GM18508 (cell line): ENCODE measurements at regions not wholly inside any gene's neighbourhood (a gene's known extent, or its start where the extent isn't known, plus 50 kb on each side); places are given as distances from the start of the nearest gene placed in this dataset.
A peak's percentile ranks its signal among the peaks of the same experiment; 100 is the strongest.
"Not testable (repeated sequence)": the region's sequence is repeated elsewhere in the genome, so short reads cannot be mapped to it uniquely, and the experiment has no call there.

Experiments
- ATAC-seq: cut with Tn5 transposase; IDR thresholded peaks from one replicate; pipeline ENCODE4 v1.9.1; 2021; ENCODE audit warnings: moderate number of reproducible peaks; ENCODE audit not compliant: insufficient read depth, unreplicated experiment

DNA sequence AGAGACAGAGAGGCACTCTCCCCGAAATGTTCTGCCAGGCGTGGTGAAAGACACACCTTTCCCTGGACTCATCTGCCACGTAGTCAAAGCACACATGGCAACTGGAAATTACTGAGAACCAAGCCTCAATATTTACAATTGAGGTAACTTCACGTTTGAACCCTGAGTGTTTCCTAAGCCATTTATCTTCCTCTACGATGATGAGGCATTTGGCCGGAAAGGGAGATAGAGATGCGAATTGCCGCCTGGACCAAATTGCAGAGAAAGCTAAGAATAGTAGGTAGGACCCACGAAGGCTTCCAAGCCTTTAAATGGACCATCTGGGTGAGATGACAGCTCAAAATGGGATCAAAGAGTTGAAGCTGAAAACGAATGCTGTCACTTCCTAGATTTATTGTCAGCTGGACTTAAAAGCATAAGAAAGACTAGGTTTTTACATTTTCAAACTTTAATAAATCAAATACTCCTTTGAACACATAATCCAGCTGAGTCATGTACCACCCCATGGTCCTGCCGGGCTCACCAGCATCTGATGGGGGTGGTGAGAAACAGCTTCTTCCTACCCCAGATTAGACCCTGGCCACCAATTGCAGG lies 135.6 kb upstream of the LYZL2 start:
- ATAC-seq: no peak

DNA sequence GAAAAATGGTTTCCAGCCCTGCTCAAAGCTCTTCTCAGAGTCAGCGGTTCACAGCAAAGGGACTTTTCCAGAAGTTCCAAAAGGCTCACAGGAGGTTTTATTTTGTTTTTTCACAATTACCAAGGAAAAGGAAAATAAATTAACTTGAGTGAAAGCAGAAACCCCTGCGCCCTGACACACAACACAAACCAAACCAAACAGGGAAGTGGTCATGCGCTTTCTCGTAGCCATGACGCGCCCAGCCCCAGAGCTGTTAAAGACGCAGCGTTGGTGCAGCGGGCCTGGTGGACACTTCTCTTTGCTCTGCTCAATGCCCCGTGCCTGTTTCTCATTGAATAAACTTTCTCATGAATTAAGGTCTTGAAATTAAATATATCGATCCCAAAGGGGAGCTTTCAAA lies 134.4 kb upstream of the LYZL2 start:
- ATAC-seq: no peak

DNA sequence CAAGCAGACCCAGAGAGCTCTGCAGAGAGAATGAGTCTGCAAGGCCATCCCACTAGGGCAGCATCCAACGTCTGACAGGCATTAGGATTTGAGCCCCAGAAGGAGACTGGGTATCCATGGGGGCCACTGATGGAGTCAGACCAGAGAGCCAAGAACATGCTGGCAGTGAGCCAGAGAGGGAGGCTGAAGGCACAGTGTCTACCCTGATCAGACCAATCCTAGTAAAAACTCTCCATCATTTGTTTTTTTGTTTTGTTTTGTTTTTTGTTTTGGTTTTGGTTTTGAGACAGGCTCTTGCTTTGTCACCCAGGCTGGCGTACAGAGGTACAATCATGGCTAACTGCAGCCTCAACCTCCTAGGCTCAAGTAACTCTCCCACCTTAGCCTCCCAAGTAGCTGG lies 133.1 kb upstream of the LYZL2 start:
- no peak for ATAC-seq

DNA sequence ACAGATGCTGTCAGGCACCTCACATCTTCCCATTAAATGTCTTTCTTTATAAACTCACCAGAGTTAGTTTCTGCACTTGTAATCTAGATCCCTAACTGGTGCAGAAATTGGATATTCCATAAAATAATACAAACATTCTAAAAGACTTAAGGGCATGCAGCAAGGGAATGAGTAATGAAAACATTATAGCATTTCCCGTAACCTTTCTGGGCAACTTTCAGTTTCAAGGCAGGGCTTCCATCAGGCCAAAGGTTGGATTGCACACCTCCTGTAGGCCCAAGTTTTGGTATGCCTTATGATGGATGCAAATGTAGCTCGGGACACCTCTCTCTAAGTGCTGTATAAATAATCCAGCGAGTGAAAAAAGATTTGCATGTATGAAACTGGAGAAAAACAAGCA lies 129.9 kb upstream of the LYZL2 start:
- no peak for ATAC-seq

DNA sequence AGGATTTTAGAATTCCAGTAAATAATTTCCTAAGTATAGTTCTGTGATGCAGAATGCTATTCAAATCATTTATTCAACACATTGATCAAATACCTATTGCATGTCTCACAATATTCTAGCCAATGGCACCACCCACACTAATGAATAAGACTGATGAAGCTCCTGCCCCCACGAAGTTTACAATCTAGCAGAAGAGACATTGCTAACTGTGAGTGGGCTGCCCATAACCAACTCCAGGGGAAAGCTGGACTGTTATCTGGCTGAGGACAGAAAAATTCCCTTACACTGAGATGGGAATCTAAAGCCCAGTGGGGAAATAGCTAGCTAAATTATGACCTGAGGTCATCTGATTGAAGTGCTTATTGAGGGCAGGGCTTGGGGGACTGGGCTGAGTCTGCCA lies 128.8 kb upstream of the LYZL2 start:
- no peak for ATAC-seq

DNA sequence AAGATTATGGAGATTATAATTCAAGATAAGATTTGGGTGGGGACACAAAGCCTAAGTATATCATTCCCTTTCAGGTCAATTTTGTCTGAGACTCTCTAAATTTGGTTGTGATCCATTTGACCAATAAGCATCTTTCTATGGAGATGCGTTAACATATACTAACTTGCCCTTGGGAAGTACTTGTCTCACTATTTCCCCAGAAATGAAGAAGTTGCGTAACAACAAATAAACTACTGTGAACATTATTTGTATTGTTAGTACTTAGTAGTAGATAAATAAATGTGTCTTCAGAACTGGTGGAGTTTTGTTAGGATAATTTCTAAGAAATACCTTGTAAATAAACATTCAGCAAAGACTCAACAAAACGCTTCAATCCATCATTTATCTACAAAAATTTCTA lies 127.3 kb upstream of the LYZL2 start:
- ATAC-seq: no peak

DNA sequence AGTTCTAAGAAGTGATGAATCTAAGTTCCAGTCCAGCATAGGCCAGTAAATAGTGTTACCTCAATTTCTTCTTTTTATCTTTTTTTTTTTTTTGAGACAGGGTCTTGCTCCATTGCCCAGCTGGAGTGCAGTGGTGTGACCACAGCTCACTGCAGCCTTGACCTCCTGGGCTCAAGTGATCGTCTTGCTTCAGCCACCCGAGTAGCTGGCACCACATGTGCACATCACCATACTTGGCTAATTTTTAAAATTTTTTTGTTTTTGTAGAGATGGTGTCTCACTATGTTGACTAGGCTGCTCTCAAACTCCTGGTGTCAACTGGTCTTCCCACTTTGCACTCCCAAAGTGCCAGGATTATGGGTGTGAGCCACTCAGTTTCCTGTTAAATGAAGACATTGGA lies 126.6 kb upstream of the LYZL2 start:
- no peak for ATAC-seq

DNA sequence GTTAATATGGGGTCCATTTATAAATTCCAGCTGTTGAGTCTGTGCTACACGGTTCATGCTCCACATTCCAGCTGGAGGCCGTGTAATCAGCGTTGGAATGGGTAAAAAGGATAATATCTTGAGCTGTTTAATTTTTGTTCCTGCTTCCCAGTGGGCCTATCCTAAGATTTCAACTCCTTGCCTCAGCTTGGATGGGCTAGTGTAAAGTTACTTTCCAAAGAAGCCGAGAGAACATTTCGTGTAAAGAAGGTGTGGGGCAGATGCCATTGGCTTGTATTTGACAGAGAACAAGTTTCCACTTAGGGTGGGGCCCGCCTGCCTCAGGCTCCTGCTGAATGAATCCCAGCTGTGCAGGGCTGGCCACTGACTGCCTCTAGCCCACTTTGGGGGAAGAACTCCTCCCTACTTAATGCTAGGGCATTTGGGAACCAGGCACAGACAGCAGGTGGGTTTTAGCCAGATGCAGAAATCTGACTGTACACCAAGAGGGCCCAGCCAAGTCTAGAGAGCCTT lies 125.9 kb upstream of the LYZL2 start:
- ATAC-seq: no peak

DNA sequence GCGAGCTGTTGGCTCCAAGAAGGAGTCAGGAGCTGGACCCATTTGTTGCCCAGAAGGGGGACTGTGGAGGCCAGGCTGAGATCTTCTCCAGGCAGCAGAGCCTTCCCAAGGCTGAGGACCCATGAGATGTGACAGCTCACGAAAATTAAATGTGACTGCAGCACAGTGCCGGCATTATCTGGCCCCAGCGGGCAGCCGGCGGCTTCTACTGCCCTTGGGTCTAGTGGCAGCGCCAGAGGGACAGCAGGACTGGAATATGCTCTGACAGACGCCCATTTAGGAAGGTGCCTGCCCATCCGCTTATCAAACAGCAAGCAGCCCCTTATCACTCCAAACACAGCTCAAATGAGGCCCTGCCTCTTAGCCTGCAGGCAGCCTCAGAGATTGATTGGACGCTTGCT lies 122.9 kb upstream of the LYZL2 start:
- no peak for ATAC-seq

DNA sequence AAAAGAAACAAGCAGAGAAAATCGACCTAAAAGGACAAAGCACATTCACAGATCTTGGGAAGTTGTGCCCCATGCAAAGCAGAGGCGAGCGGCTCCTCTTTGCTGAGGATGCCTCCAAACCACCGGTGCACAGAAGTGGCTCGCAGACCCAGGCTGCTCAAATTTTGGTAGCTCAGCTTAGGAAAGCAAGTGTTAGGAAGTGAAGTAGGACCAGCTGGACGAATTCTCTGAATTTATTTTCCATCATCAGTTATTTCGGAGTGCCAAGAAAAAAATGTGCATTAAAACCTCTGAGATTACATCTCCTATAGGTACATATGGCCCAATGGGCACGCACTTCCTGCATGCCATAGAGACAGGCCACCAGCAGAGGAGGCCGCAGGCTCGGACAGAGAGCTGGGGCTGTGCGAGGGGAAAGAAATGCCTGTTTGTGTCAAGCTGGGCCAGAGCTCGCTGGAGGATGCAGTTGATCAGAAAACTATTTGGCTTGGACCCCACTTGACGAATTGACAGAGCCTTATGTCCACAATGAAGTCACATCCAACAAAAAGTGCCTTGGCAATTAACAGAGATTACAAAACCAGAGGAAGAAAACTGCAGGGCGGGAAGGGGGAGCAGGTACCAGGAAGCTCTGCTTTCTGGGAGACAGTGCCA lies 122.3 kb upstream of the LYZL2 start:
- peak; percentile 49 for ATAC-seq

DNA sequence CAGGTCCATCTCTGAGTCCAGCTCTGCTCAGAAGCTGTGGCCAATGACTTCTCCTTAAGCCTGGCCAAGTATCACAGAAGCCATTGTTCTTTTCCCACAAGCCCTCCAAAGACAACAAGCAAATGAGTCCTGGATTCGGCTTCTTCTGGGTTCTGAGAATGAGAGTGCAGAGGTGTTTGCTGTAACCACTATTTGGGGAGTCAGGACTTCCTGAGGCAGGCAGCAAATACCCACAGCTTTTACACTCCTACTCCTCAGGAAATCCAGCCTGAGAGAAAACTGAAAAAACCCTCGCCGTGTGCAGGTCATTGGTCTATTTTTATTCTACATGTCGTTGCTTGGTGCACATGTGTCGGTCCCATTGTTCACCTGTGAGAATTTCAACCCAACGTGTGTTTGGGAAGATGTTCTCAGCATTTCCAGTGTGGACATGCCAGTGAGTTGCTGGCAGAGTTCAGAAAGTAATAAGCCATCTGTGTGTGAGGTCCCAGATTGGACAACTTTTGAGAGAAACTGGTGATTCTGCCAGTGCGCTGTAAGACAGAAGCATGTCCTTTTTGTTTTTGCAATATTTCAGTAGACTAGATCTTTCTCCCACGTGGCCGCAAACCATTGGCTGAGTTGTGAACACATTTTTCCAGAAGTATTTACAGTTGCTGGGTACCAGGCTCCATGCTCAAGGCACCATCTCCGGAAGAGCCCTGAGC lies 121.6 kb upstream of the LYZL2 start:
- ATAC-seq: no peak

DNA sequence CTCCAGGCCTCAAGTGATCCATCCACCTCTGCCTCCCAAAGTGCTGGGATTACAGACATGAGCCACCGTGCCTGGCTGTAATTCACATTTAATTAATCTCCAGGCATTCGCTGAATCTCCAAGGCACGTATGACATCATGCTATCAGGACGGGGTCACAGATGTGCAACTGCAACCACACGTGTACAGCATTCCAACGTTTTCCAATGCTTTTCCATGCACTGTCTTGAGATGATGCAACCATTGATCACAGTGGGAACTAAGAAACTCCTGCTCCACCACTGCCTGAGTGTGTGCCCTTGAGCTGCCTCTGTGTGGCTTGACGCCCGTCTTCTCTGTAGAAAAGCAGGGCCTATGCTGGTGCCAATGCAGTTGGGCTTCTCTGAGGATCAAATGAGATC lies 119.8 kb upstream of the LYZL2 start:
- ATAC-seq: no peak

DNA sequence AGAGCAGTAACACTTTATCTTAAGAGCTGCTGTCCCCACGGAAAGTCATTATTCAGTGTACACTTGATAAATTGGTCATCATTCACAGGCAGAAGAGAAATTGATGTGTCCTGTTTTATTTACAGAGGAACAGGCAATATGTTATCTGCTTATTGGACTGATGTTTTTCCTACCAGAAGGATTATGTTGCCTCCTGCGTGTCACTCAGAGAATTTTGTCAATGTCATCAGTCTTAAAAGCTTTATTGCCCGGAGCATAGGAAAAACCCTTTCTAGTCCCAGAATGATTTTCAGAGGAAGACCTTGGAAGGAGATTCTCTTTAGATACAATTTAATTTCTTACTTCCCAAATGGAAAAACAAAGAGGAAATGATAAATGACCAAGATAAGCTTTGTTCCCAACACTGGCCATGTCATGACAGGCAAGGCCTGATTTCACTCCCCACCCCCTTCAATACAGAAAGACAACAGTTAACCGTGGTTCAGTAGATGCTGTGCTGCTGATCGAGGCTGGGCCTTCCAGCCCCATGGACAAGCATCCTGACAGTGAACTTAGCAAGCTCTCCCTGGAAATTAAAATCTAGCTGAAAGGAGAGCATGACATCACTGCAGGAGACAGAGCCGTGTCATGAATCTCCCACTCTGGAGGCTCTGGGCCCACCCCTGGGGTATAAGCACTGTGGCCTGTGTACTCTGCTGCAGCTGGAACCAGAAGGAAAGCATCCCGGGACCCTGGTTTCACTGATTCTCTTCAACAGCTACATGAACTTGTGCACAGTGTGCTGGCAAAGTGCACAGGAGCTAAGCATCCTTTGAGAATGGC lies 118.8 kb upstream of the LYZL2 start:
- ATAC-seq: no peak

DNA sequence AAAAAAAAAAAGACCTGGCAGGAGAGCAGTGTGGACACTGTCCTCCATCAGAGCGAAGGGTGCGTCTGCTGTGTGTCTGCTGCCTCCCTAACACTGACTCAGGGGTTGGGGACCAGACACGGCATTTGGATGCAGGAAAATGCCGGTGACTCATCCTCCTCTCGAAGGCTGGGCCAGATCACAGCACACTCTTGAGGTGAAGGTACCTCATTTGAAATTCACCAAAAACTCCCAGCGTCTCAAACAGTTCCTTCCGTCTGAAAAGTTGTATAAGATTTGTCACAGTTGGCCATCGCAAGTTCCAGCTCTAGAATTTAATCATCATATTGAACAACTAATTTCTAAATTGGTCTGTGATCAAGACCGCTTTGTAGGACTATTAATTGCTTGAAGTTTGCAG lies 118.1 kb upstream of the LYZL2 start:
- no peak for ATAC-seq

DNA sequence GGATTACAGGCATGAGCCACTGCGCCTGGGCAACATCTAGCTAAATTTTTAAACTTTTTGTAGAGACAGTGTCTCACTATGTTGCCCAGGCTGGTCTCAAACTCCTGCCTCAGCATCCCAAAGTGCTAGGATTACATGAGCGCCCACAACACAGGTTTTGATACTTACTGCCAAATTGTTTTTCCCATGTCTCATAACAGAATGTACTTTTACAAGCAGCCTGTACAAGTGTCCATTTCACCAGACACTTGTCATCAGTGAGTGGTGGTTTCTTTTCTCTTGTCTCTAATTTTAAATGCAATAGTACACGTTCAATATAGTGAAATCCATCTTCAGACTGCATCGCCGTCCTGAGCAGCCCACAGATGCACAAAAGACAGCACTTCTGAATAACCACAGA lies 116.4 kb upstream of the LYZL2 start:
- no peak for ATAC-seq

DNA sequence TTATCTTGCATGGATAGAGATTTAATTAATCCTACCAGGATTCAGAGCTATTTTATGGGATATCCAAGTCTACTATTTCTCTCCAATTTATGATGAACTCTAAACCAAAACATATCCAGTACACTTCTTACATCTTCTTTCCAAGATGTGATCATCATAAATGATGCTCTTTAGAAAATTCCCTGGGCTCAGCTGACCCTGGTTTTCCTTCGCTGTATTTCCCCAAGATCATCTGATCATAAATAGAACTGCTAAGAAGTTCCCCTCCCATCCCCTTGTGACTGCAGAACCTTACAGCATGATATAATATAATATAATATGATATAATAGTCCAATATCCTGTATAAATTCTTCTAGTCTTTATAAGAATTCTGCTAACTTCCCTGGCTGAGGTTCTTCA lies 114.6 kb upstream of the LYZL2 start:
- no peak for ATAC-seq

DNA sequence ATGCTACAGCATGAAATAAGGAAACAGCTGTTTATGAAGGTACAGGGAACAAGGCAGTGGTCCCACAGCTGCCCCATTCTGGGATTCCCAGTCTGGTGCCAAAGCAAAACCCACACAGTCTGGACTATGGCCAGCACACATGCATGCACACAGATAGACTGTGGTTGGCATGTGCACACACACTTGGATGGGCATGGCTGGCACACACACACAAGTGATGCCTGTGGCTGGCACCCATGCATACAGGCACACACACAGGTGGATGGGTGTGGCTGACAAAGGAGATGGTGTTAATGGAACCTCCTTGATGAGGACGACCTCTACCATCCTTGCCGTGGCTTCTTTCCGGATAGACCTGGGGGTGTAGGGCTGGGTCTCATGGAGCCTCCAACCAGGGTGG lies 114.0 kb upstream of the LYZL2 start:
- ATAC-seq: no peak

DNA sequence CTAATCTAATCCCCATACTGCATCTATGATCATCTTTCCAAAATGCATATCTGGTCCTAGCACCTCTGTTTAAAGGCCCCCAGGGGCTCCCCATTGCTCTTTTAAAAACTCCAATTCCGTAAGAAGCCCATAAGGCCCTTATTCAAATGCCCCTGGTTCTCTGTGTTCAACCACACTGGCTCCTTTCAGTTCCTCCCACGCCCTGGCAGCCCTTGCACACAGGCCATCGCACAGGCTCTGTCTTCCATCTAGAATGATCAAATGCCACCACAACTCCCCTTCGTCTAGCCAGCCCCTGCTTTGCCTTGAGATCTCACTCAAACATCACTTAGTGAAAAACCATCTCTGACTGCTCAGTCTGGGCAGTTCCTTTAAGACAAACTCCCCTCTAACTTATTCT lies 112.9 kb upstream of the LYZL2 start:
- no peak for ATAC-seq

DNA sequence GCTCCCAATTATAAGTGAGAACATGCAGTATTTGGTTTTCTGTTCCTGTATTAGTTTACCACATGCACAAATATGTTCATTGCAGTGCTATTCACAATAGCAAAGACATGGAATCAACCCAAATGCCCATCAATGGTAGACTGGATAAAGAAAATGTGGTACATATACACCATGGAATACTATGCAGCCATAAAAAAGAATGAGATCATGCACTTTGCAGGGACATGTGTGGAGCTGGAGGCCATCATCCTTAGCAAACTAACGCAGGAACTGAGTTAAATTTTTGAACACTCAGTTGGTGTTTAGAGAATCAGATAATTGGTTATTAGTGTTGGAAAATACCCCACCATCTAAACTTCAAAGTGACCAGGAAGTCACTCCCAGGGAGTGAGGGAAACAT lies 111.2 kb upstream of the LYZL2 start:
- not testable (repeated sequence) for ATAC-seq

DNA sequence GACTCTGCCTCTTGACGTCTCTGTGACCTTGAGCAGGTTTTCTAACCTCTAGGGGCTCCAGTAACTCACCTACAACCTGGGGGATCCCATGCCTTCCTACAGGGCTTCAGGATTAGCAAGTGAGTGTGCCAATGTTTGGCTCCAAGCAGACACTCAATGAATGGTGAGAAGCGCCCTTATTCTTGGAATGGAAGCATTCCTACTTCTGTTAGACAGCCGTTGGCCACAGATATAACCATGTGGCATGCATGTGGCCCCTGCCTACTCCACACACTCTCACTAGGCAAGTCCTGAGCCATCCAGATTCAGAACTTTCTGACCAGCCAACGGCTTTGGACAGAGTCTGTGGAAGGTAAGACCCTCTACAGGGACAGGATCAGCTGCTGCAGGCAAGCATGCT lies 108.9 kb upstream of the LYZL2 start:
- ATAC-seq: no peak

DNA sequence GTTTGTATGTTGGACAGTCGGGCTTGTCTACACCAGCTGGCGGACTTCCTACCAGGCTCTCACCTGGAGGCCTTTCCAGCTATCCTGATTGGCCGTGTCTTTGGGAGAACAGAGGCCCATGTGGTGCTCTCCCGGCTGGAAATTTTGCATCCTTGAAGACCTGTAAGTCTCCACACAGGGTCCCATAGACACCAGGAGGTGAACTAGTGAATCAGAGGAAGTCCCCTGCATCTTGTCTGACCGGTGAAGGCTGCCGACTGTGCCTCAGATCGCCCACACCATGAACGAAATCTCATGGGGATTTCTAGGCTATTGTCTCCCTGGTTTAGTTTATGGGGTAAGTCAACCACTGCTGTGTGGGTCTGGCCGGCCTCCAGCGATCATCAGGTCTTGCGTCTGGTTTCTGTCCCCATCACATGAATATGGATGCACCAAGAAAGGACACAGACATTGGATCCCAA lies 108.4 kb upstream of the LYZL2 start:
- ATAC-seq: no peak
